NB4 (cell line): ENCODE measurements at regions not wholly inside any gene's neighbourhood (a gene's known extent, or its start where the extent isn't known, plus 50 kb on each side); places are given as distances from the start of the nearest gene placed in this dataset.
"Not testable (repeated sequence)": the region's sequence is repeated elsewhere in the genome, so short reads cannot be mapped to it uniquely, and the experiment has no call there.

Source experiments
- DNase-seq: peaks from one replicate; pipeline ENCODE4 v3.0.0; 2010; ENCODE audit warnings: low read depth
- H3K4me3 ChIP-seq: one replicate; pipeline ENCODE4 v1.5.1; 2011; ENCODE audit warnings: mild to moderate bottlenecking, low read depth, low read length, moderate library complexity
- CTCF ChIP-seq: IDR thresholded peaks from one replicate; pipeline ENCODE4 v1.5.1; 2012; ENCODE audit warnings: low read depth, low read length
- MAX ChIP-seq: IDR thresholded peaks from 2 replicates; pipeline ENCODE4 v1.6.1; 2011; ENCODE audit warnings: low read depth, low read length
- MYC ChIP-seq: IDR thresholded peaks from 2 replicates; pipeline ENCODE4 v1.6.1; 2011; ENCODE audit warnings: low read depth, low read length
- POLR2A ChIP-seq: IDR thresholded peaks from 2 replicates; pipeline ENCODE4 v1.6.1; 2011; ENCODE audit warnings: mild to moderate bottlenecking; ENCODE audit not compliant: insufficient read length; ENCODE audit errors: extremely low read depth

- TF ChIP-seq MAX (no peak), CTCF (no peak), MYC (no peak), POLR2A (no peak)
- DNase-seq = no peak
Observed at GRCh38 chrX:125150231-125150630, 169.4 kb upstream of the TEX13C start.

GRCh38 chrX:125151146-125151545 is 168.5 kb upstream of the TEX13C start:
- no peak for DNase-seq
- TF ChIP-seq MAX (no peak), POLR2A (no peak), MYC (no peak), CTCF (no peak)

More at GRCh38 chrX:125150231-125150630, 169.4 kb upstream of the TEX13C start:
- no peak overlapping the region for H3K4me3 ChIP-seq

GRCh38 chrX:125152011-125152410 is 167.7 kb upstream of the TEX13C start:
- DNase-seq = no peak
- H3K4me3 ChIP-seq = no peak overlapping the region
- TF ChIP-seq POLR2A = no peak
- no peak for TF ChIP-seq CTCF

More at GRCh38 chrX:125151146-125151545, 168.5 kb upstream of the TEX13C start:
- no peak overlapping the region for H3K4me3 ChIP-seq

- H3K4me3 ChIP-seq = no peak overlapping the region
- DNase-seq = no peak
Observed at GRCh38 chrX:125153621-125154020, 166.1 kb upstream of the TEX13C start.

GRCh38 chrX:125154288-125155257 is 165.1 kb upstream of the TEX13C start:
- H3K4me3 ChIP-seq, DNase-seq: not testable (repeated sequence)

More at GRCh38 chrX:125153621-125154020, 166.1 kb upstream of the TEX13C start:
- TF ChIP-seq MAX = no peak
- TF ChIP-seq CTCF = no peak

GRCh38 chrX:125155296-125156033 is 164.2 kb upstream of the TEX13C start:
- not testable (repeated sequence) for DNase-seq, H3K4me3 ChIP-seq

GRCh38 chrX:125170459-125170858 is 149.2 kb upstream of the TEX13C start:
- H3K4me3 ChIP-seq = no peak overlapping the region
- peak; percentile 72 for DNase-seq
- TF ChIP-seq MAX (no peak), CTCF (no peak), POLR2A (no peak), MYC (no peak)
